Progenitor cell of endocrine pancreas (in vitro differentiated cells): ENCODE measurements at regions not wholly inside any gene's neighbourhood (a gene's known extent, or its start where the extent isn't known, plus 50 kb on each side); places are given as distances from the start of the nearest gene placed in this dataset.
"Not testable (repeated sequence)": the region's sequence is repeated elsewhere in the genome, so short reads cannot be mapped to it uniquely, and the experiment has no call there.

Experiments
- DNase-seq: peaks from one replicate; pipeline ENCODE4 v3.0.0; 2021; ENCODE audit warnings: low spot score; ENCODE audit not compliant: unreplicated experiment
- H3K27ac Mint-ChIP-seq: 2 replicates; pipeline ENCODE4 v1.8.0; 2021; ENCODE audit warnings: mild to moderate bottlenecking, moderate library complexity, mixed read lengths
- H3K27me3 Mint-ChIP-seq: 2 replicates; pipeline ENCODE4 v1.8.0; 2021; ENCODE audit warnings: mixed read lengths
- H3K36me3 Mint-ChIP-seq: 2 replicates; pipeline ENCODE4 v1.8.0; 2022; ENCODE audit warnings: mixed read lengths; ENCODE audit not compliant: insufficient read depth
- H3K4me1 Mint-ChIP-seq: 2 replicates; pipeline ENCODE4 v1.8.0; 2021; ENCODE audit warnings: low read depth, mixed read lengths
- H3K4me3 Mint-ChIP-seq: 2 replicates; pipeline ENCODE4 v1.8.0; 2021; ENCODE audit warnings: low read depth, mild to moderate bottlenecking, moderate library complexity, mixed read lengths
- H3K9me3 Mint-ChIP-seq: 2 replicates; pipeline ENCODE4 v1.8.0; 2021; ENCODE audit warnings: low read depth, mixed read lengths
- TF ChIP-seq, protein P1 (sequence below): fragments of 200-600 bp; sonication (generic); IDR thresholded peaks from one replicate; pipeline ENCODE4 v1.5.0; 2021; ENCODE audit warnings: antibody characterized with exemption, mild to moderate bottlenecking; ENCODE audit not compliant: unreplicated experiment

- Mint-ChIP-seq H3K27me3 (no peaks in the 10 kb centered on the region), H3K27ac (no peak overlapping the region), H3K4me1 (no peaks in the 10 kb centered on the region), H3K9me3 (peaks cover 4% of the 10 kb centered on the region), H3K4me3 (no peak overlapping the region), H3K36me3 (no peaks in the 10 kb centered on the region)
- TF ChIP-seq, protein P1, sequence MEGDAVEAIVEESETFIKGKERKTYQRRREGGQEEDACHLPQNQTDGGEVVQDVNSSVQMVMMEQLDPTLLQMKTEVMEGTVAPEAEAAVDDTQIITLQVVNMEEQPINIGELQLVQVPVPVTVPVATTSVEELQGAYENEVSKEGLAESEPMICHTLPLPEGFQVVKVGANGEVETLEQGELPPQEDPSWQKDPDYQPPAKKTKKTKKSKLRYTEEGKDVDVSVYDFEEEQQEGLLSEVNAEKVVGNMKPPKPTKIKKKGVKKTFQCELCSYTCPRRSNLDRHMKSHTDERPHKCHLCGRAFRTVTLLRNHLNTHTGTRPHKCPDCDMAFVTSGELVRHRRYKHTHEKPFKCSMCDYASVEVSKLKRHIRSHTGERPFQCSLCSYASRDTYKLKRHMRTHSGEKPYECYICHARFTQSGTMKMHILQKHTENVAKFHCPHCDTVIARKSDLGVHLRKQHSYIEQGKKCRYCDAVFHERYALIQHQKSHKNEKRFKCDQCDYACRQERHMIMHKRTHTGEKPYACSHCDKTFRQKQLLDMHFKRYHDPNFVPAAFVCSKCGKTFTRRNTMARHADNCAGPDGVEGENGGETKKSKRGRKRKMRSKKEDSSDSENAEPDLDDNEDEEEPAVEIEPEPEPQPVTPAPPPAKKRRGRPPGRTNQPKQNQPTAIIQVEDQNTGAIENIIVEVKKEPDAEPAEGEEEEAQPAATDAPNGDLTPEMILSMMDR, result no peak
- DNase-seq, result no peak
These were observed 305.9 kb upstream of the MEX3C start for GRCh38 chr18:51503351-51503750.

- no peaks in the 10 kb centered on the region for H3K27me3 Mint-ChIP-seq
- peaks cover 15% of the 10 kb centered on the region for H3K9me3 Mint-ChIP-seq
- H3K4me3 Mint-ChIP-seq, result no peak overlapping the region
- TF ChIP-seq, protein P1, result no peak
- no peaks in the 10 kb centered on the region for H3K4me1 Mint-ChIP-seq
- H3K36me3 Mint-ChIP-seq, result peaks cover 2% of the 10 kb centered on the region
- H3K27ac Mint-ChIP-seq, result no peak overlapping the region
- no peak for DNase-seq
These were observed 309.3 kb upstream of the MEX3C start for GRCh38 chr18:51506811-51507210.

DNA sequence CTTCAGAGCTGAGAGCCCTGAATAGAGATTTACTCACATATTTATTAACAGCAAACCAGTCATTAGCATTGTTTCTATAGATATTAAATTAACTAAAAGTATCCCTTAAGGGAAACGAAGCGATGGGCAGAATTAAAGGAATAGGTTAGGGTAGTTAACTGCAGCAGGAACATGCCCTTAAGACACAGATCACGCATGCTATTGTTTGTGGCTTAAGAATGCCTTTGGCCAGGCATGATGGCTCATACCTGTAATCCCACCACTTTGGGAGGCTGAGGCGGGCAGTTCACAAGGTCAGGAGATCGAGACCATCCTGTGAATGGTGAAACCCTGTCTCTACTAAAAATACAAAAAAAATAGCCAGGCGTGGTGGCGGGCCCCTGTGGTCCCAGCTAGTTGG, 310.9 kb upstream of the MEX3C start:
- DNase-seq, H3K4me3 Mint-ChIP-seq, H3K4me1 Mint-ChIP-seq, H3K36me3 Mint-ChIP-seq, H3K27me3 Mint-ChIP-seq, H3K27ac Mint-ChIP-seq: not testable (repeated sequence)
- peaks cover 15% of the 10 kb centered on the region for H3K9me3 Mint-ChIP-seq

GRCh38 chr18:51510020-51510419, 312.5 kb upstream of the MEX3C start:
- H3K27me3 Mint-ChIP-seq, result no peaks in the 10 kb centered on the region
- peaks cover 2% of the 10 kb centered on the region for H3K4me1 Mint-ChIP-seq
- H3K36me3 Mint-ChIP-seq, result peaks cover 2% of the 10 kb centered on the region
- peaks cover 20% of the 10 kb centered on the region for H3K9me3 Mint-ChIP-seq
- no peak overlapping the region for H3K27ac Mint-ChIP-seq
- no peak for DNase-seq
- TF ChIP-seq, protein P1, result no peak
- no peak overlapping the region for H3K4me3 Mint-ChIP-seq

GRCh38 chr18:51513517-51513916, 316.0 kb upstream of the MEX3C start:
- Mint-ChIP-seq H3K27me3 (no peaks in the 10 kb centered on the region), H3K27ac (no peak overlapping the region), H3K4me1 (peaks cover 2% of the 10 kb centered on the region), H3K36me3 (peaks cover 2% of the 10 kb centered on the region), H3K4me3 (no peak overlapping the region), H3K9me3 (peaks cover 16% of the 10 kb centered on the region)
- DNase-seq, result no peak
- TF ChIP-seq, protein P1, result no peak

DNA sequence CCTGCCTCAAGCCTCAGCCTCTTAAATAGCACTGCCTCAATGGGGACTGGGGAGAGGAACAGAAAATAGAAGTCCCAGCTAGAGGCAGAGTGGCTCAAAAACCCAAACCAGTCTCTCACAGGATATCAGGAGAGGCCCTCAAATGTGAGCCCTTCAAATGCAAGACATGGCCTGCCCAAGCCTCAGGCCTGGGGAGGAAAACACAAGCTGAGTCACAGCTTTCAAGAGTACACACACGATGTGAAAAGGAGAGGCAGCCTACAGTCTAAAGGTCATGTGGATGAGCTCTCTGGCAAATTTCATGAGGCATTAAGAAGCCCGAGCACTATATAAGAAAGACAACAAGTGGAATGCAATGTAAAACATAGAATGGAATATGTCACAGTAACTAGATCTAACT, 316.6 kb upstream of the MEX3C start:
- H3K36me3 Mint-ChIP-seq, result no peaks in the 10 kb centered on the region
- peaks cover 2% of the 10 kb centered on the region for H3K4me1 Mint-ChIP-seq
- no peak for DNase-seq
- H3K9me3 Mint-ChIP-seq, result peaks cover 13% of the 10 kb centered on the region
- no peak overlapping the region for H3K4me3 Mint-ChIP-seq
- H3K27ac Mint-ChIP-seq, result no peak overlapping the region
- TF ChIP-seq, protein P1, result no peak
- H3K27me3 Mint-ChIP-seq, result no peaks in the 10 kb centered on the region
